H1 (cell line): ENCODE measurements at regions not wholly inside any gene's neighbourhood (a gene's known extent, or its start where the extent isn't known, plus 50 kb on each side); places are given as distances from the start of the nearest gene placed in this dataset.

Source experiments
- CTCF ChIA-PET: fragments of 300-600 bp; sonication (Branson Sonifier 250); formaldehyde crosslinking; loops from one replicate; lab custom pipeline; 2021; ENCODE audit not compliant: partially characterized antibody; lab: Charles Lee
- POLR2A ChIA-PET: fragments of 300-600 bp; sonication (Branson Sonifier 250); formaldehyde crosslinking; loops from one replicate; lab custom pipeline; 2021; ENCODE audit warnings: inconsistent platforms; ENCODE audit not compliant: partially characterized antibody; lab: Charles Lee
- DNase-seq, 2 experiments: peaks; one replicate each; pipeline versions ENCODE4 v3.0.0 to v3.0.0-alpha.2; 2010 to 2022; ENCODE audit warnings: low spot score in 2 of 2, low read depth in 1 of 2, mixed read lengths in 1 of 2
- FAIRE-seq: peaks from 2 replicates; lab custom pipeline; 2011; peaks lifted over from hg19 to GRCh38; lab: Jason Lieb, UNC
- H2AFZ ChIP-seq: 2 replicates; pipeline ENCODE4 v1.8.1; 2012; ENCODE audit warnings: low read length, inconsistent platforms
- H2AK5ac ChIP-seq: 2 replicates; pipeline ENCODE4 v1.6.1; 2013; ENCODE audit warnings: low read depth, low read length
- H2BK120ac ChIP-seq: replicated peaks from 2 replicates; pipeline ENCODE3; 2013; ENCODE audit warnings: low read depth, low read length, inconsistent platforms
- H2BK12ac ChIP-seq: 2 replicates; pipeline ENCODE4 v1.6.1; 2013; ENCODE audit warnings: low read depth, low read length
- H2BK15ac ChIP-seq: 2 replicates; pipeline ENCODE4 v1.6.1; 2013; ENCODE audit warnings: low read length
- H2BK20ac ChIP-seq: 2 replicates; pipeline ENCODE4 v1.6.1; 2013; ENCODE audit warnings: low read length
- H2BK5ac ChIP-seq: 2 replicates; pipeline ENCODE4 v1.6.1; 2013; ENCODE audit warnings: low read depth, low read length
- H3K14ac ChIP-seq: 2 replicates; pipeline ENCODE4 v1.6.1; 2013; ENCODE audit warnings: inconsistent platforms; ENCODE audit not compliant: insufficient read length
- H3K18ac ChIP-seq: 2 replicates; pipeline ENCODE4 v1.6.1; 2013; ENCODE audit warnings: low read length; ENCODE audit errors: extremely low read depth
- H3K23ac ChIP-seq: 2 replicates; pipeline ENCODE4 v1.6.1; 2013; ENCODE audit warnings: inconsistent platforms; ENCODE audit not compliant: insufficient read length
- H3K23me2 ChIP-seq: 2 replicates; pipeline ENCODE4 v1.6.1; 2013; ENCODE audit warnings: low read depth, low read length
- H3K27ac ChIP-seq: 2 replicates; pipeline ENCODE4 v1.6.1; 2011; ENCODE audit warnings: low read depth, low read length, inconsistent platforms
- H3K27me3 ChIP-seq, 4 experiments: replicated peaks in 1 of 4; 1 replicate in 1 of 4; 2 replicates in 3 of 4; pipeline versions ENCODE4 v1.6.1 to v1.8.1; 2011 to 2013; ENCODE audit warnings: low read length in 3 of 4, mild to moderate bottlenecking in 3 of 4, inconsistent platforms in 2 of 4, mixed read lengths in 2 of 4, moderate library complexity in 1 of 4; ENCODE audit not compliant: control insufficient read depth in 3 of 4, insufficient read depth in 3 of 4; ENCODE audit errors: extremely low read depth in 1 of 4
- H3K36me3 ChIP-seq, 4 experiments: 2 replicates each; pipeline versions ENCODE4 v1.6.1 to v1.8.1; 2011 to 2013; ENCODE audit warnings: mild to moderate bottlenecking in 4 of 4, low read length in 3 of 4, moderate library complexity in 2 of 4, control low read depth in 1 of 4, inconsistent platforms in 1 of 4; ENCODE audit not compliant: insufficient read depth in 4 of 4, control insufficient read depth in 2 of 4
- H3K4ac ChIP-seq: replicated peaks from 2 replicates; pipeline ENCODE3; 2013; ENCODE audit warnings: low read length, low read depth, mixed read lengths, inconsistent platforms; ENCODE audit not compliant: insufficient read length
- H3K4me1 ChIP-seq, 4 experiments: replicated peaks in 1 of 4; 1 replicate in 1 of 4; 2 replicates in 3 of 4; pipeline versions ENCODE4 v1.6.1 to v1.8.1; 2011 to 2013; ENCODE audit warnings: low read length in 3 of 4, inconsistent platforms in 2 of 4, mixed read lengths in 1 of 4; ENCODE audit not compliant: insufficient read depth in 4 of 4, control insufficient read depth in 3 of 4
- H3K4me2 ChIP-seq, 2 experiments: 2 replicates each; pipeline versions ENCODE4 v1.6.1 to v1.8.1; 2011 to 2013; ENCODE audit warnings: low read depth in 2 of 2, low read length in 2 of 2, control low read depth in 1 of 2, inconsistent platforms in 1 of 2, mild to moderate bottlenecking in 1 of 2; ENCODE audit not compliant: insufficient read depth in 1 of 2
- H3K4me3 ChIP-seq, 4 experiments: fragments of 200-600, 300-600 bp in 1 of 4; sonication (generic), shearing (Covaris generic), sonication (Bioruptor Twin) in 1 of 4; 2 replicates each; pipeline versions ENCODE4 v1.5.1 to v1.8.1; 2011 to 2016; ENCODE audit warnings: low read length in 4 of 4, low read depth in 3 of 4, control low read depth in 2 of 4, inconsistent platforms in 2 of 4, mild to moderate bottlenecking in 2 of 4, mixed read lengths in 1 of 4, moderate library complexity in 1 of 4; ENCODE audit not compliant: insufficient read depth in 2 of 4; ENCODE audit errors: extremely low read depth in 1 of 4
- H3K56ac ChIP-seq: replicated peaks from 2 replicates; pipeline ENCODE3; 2013; ENCODE audit warnings: low read depth, mild to moderate bottlenecking, mixed read lengths, low read length, inconsistent platforms; ENCODE audit not compliant: insufficient read length
- H3K79me1 ChIP-seq: 2 replicates; pipeline ENCODE4 v1.6.1; 2013; ENCODE audit warnings: low read depth, low read length, control low read depth
- H3K79me2 ChIP-seq, 2 experiments: 2 replicates each; pipeline versions ENCODE4 v1.6.1 to v1.8.1; 2012 to 2013; ENCODE audit warnings: low read length in 2 of 2, mild to moderate bottlenecking in 2 of 2, inconsistent platforms in 1 of 2; ENCODE audit not compliant: insufficient read depth in 2 of 2, control insufficient read depth in 1 of 2
- H3K9ac ChIP-seq, 4 experiments: replicated peaks in 1 of 4; 1 replicate in 1 of 4; 2 replicates in 3 of 4; pipeline versions ENCODE4 v1.6.1 to v1.8.1; 2011 to 2013; ENCODE audit warnings: low read depth in 3 of 4, low read length in 3 of 4, control low read depth in 2 of 4, mild to moderate bottlenecking in 2 of 4, moderate library complexity in 2 of 4, inconsistent platforms in 1 of 4; ENCODE audit errors: extremely low read depth in 1 of 4
- H3K9me3 ChIP-seq, 2 experiments: 2 replicates each; pipeline versions ENCODE4 v1.6.1 to v1.8.1; 2012 to 2013; ENCODE audit warnings: mild to moderate bottlenecking in 2 of 2, moderate library complexity in 2 of 2, control low read depth in 1 of 2, inconsistent platforms in 1 of 2, low read depth in 1 of 2, low read length in 1 of 2, mixed read lengths in 1 of 2; ENCODE audit not compliant: insufficient read depth in 2 of 2
- H4K20me1 ChIP-seq, 2 experiments: replicated peaks in 1 of 2; 2 replicates each; pipeline versions ENCODE3 to v1.8.1; 2011 to 2013; ENCODE audit warnings: inconsistent platforms in 2 of 2, low read length in 2 of 2, mild to moderate bottlenecking in 1 of 2; ENCODE audit not compliant: insufficient read depth in 2 of 2, control insufficient read depth in 1 of 2
- H4K5ac ChIP-seq: 2 replicates; pipeline ENCODE4 v1.6.1; 2013; ENCODE audit warnings: low read length, low read depth, mixed read lengths, inconsistent platforms; ENCODE audit not compliant: insufficient read length
- H4K8ac ChIP-seq: 2 replicates; pipeline ENCODE4 v1.8.0; 2013; ENCODE audit warnings: mild to moderate bottlenecking, moderate library complexity, low read length, inconsistent platforms; ENCODE audit not compliant: insufficient read depth; ENCODE audit errors: extremely low read depth
- H4K91ac ChIP-seq: replicated peaks from 2 replicates; pipeline ENCODE3; 2013; ENCODE audit warnings: low read length, mixed read lengths, inconsistent platforms; ENCODE audit not compliant: insufficient read length
- BRCA1 ChIP-seq: IDR thresholded peaks from 2 replicates; pipeline ENCODE4 v1.6.1; 2012; ENCODE audit warnings: low read depth, low read length, improper control_type of control experiment
- CBX5 ChIP-seq: fragments of 300-800, 300-1000 bp; sonication (generic); IDR thresholded peaks from 2 replicates; pipeline ENCODE4 v1.7.1; 2016; ENCODE audit warnings: antibody characterized with exemption, low read length, low read depth
- CBX8 ChIP-seq: fragments of 300-800, 300-1000 bp; sonication (generic); IDR thresholded peaks from 2 replicates; pipeline ENCODE4 v1.7.1; 2016; ENCODE audit warnings: low read depth, low read length, borderline replicate concordance
- CEBPB ChIP-seq: IDR thresholded peaks from 2 replicates; pipeline ENCODE4 v1.6.1; 2012; ENCODE audit warnings: low read depth, low read length
- CHD1 ChIP-seq: IDR thresholded peaks from 2 replicates; pipeline ENCODE4 v1.6.1; 2012; ENCODE audit warnings: low read depth, low read length, improper control_type of control experiment
- FOSL1 ChIP-seq: IDR thresholded peaks from 2 replicates; pipeline ENCODE4 v1.6.1; 2011; ENCODE audit warnings: mild to moderate bottlenecking, low read depth, low read length, moderate library complexity; ENCODE audit not compliant: insufficient read depth
- GTF2F1 ChIP-seq: IDR thresholded peaks from 2 replicates; pipeline ENCODE4 v1.6.1; 2012; ENCODE audit warnings: low read depth, low read length, improper control_type of control experiment, borderline replicate concordance
- HDAC2 ChIP-seq, 2 experiments: fragments of 300-600 bp in 1 of 2; sonication (generic) in 1 of 2; IDR thresholded peaks; 2 replicates each; pipeline ENCODE4 v1.6.1; 2011 to 2012; ENCODE audit warnings: low read depth in 2 of 2, low read length in 2 of 2, mild to moderate bottlenecking in 2 of 2, moderate library complexity in 2 of 2, borderline replicate concordance in 1 of 2, inconsistent platforms in 1 of 2
- HDAC6 ChIP-seq: IDR thresholded peaks from one replicate; pipeline ENCODE4 v1.7.1; 2012; ENCODE audit warnings: low read depth, mild to moderate bottlenecking, inconsistent platforms, low read length, moderate library complexity
- POLR2A ChIP-seq, 2 experiments: IDR thresholded peaks; 1 replicate in 1 of 2; 2 replicates in 1 of 2; pipeline ENCODE4 v1.6.1; 2011; ENCODE audit warnings: low read depth in 2 of 2, low read length in 2 of 2, mild to moderate bottlenecking in 2 of 2; ENCODE audit errors: control extremely low read depth in 1 of 2
- SAP30 ChIP-seq: fragments of 300-600 bp; sonication (generic); IDR thresholded peaks from 2 replicates; pipeline ENCODE4 v1.7.1; 2012; ENCODE audit warnings: low read length, moderate library complexity, mild to moderate bottlenecking, inconsistent platforms; ENCODE audit not compliant: insufficient read depth, insufficient replicate concordance
- SP4 ChIP-seq: IDR thresholded peaks from 2 replicates; pipeline ENCODE4 v1.6.1; 2012; ENCODE audit warnings: low read length, inconsistent platforms
- TBP ChIP-seq: IDR thresholded peaks from 2 replicates; pipeline ENCODE4 v1.6.1; 2011; ENCODE audit warnings: low read depth, low read length, improper control_type of control experiment
- ZNF274 ChIP-seq: IDR thresholded peaks from 2 replicates; pipeline ENCODE4 v1.7.0; 2012; ENCODE audit warnings: low read length, borderline replicate concordance; ENCODE audit errors: extremely low read depth
- WGBS, 2 experiments: shearing (Covaris generic) in 1 of 2; methylation state at CpG; one replicate each; pipeline versions ENCODE4 v1.1.6 to v1.1.7; 2013 to 2015; ENCODE audit warnings: low lambda C conversion rate in 2 of 2, mixed read lengths in 2 of 2, inconsistent platforms in 1 of 2, low coverage in 1 of 2, missing lambda C conversion rate in 1 of 2; ENCODE audit not compliant: insufficient replicate concordance in 2 of 2, insufficient coverage in 1 of 2, insufficient read length in 1 of 2; ENCODE audit errors: extremely low coverage in 1 of 2, missing lambda C conversion rate in 1 of 2; 5-methylcytosine and 5-hydroxymethylcytosine counted together
- TF ChIP-seq, protein P1 (sequence below): IDR thresholded peaks from 2 replicates; pipeline ENCODE4 v1.6.1; 2011; ENCODE audit warnings: low read depth, mild to moderate bottlenecking, low read length; ENCODE audit not compliant: insufficient read depth

GRCh38 chr12:92385296-92385695, 239.7 kb upstream of the BTG1 start:
- Histone ChIP-seq H3K4me2 (no peak overlapping the region), H3K27ac (no peak overlapping the region), H2BK15ac (no peak overlapping the region), H2BK12ac (no peak overlapping the region), H3K4me3 (no peak overlapping the region), H3K4ac (no peak overlapping the region), H3K36me3 (no peaks in the 10 kb centered on the region), H4K91ac (no peak overlapping the region), H3K79me1 (no peaks in the 10 kb centered on the region), H2AFZ (no peak overlapping the region), H4K20me1 (no peaks in the 10 kb centered on the region), H3K23ac (no peak overlapping the region), H2BK120ac (no peak overlapping the region), H4K8ac (no peak overlapping the region), H2AK5ac (no peak overlapping the region), H2BK5ac (no peak overlapping the region), H4K5ac (no peak overlapping the region), H3K79me2 (no peaks in the 10 kb centered on the region), H3K56ac (no peak overlapping the region), H3K14ac (no peak overlapping the region), H3K27me3 (no peaks in the 10 kb centered on the region), H3K9me3 (no peaks in the 10 kb centered on the region), H3K23me2 (no peaks in the 10 kb centered on the region), H3K18ac (no peak overlapping the region), H3K9ac (no peak overlapping the region), H3K4me1 (peaks cover 0 to 4% (median 1%) of the 10 kb centered on the region in 4 experiments; a peak in 2 of 7 replicates), H2BK20ac (no peak overlapping the region)
- no peak for FAIRE-seq
- POLR2A ChIA-PET: no interaction called here
- CTCF ChIA-PET: interaction anchor here (1.4 kb wide), 1 partner anchor 128 kb away, joined by 3 read pairs; no protein-coding TSS in a partner anchor
- 89% methylated on average over 2 of the region's 2 CpGs; no CpG with 5 or more reads in 1 of the 2 experiments for WGBS, 2 experiments
- no peak for DNase-seq
- TF ChIP-seq, protein P1, sequence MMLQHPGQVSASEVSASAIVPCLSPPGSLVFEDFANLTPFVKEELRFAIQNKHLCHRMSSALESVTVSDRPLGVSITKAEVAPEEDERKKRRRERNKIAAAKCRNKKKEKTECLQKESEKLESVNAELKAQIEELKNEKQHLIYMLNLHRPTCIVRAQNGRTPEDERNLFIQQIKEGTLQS: no peak
- TF ChIP-seq GTF2F1 (no peak), POLR2A (IDR thresholded peaks at IDR 0.05; ENCODE audit: control extremely low read depth in 1 of 2, low read depth in 2 of 2, low read length in 2 of 2) (no peak), TBP (no peak), HDAC6 (no peak), CBX5 (no peak), SP4 (no peak), BRCA1 (no peak), CHD1 (no peak), CEBPB (no peak), SAP30 (no peak), ZNF274 (no peak), FOSL1 (no peak), CBX8 (no peak), HDAC2 (IDR thresholded peaks at IDR 0.05; ENCODE audit: borderline replicate concordance in 1 of 2, low read depth in 2 of 2, low read length in 2 of 2) (no peak)
